ENCODE measurements at regions not wholly inside any gene's neighbourhood (a gene's known extent, or its start where the extent isn't known, plus 50 kb on each side); places are given as distances from the start of the nearest gene placed in this dataset.

GRCh38 chr11:15810525-15810924 is 545.8 kb downstream of the SOX6 start:
- H2AFZ ChIP-seq (ENCODE audit: low read length): no peak overlapping the region
- intact Hi-C loops (cut with micrococcal nuclease): no loop called here
- no peaks in the 10 kb centered on the region for H3K27me3 ChIP-seq (ENCODE audit: low read length)
- H3K9me2 ChIP-seq (replicated peaks; ENCODE audit: low read length): no peaks in the 10 kb centered on the region
- H3K27ac ChIP-seq (ENCODE audit: low read length): no peak overlapping the region
- no peak overlapping the region for H3K4me3 ChIP-seq (ENCODE audit: low read length)
- DNase-seq: no peak
- no peaks in the 10 kb centered on the region for H4K20me1 ChIP-seq (ENCODE audit: low read length)
- H3K4me1 ChIP-seq (ENCODE audit: insufficient read depth, low read length): no peaks in the 10 kb centered on the region
- H3K9me3 ChIP-seq (ENCODE audit: low read length): no peaks in the 10 kb centered on the region
- H3K36me3 ChIP-seq (ENCODE audit: low read depth, low read length): no peaks in the 10 kb centered on the region
- H3K9ac ChIP-seq (ENCODE audit: low read length): no peak overlapping the region
- CTCF ChIA-PET: no interaction called here
- POLR2A ChIA-PET (ENCODE audit: unreplicated experiment): no interaction called here
- TF ChIP-seq EZH2 (IDR thresholded peaks at IDR 0.05; ENCODE audit: low read length, unreplicated experiment): no peak
- TF ChIP-seq, protein P1, sequence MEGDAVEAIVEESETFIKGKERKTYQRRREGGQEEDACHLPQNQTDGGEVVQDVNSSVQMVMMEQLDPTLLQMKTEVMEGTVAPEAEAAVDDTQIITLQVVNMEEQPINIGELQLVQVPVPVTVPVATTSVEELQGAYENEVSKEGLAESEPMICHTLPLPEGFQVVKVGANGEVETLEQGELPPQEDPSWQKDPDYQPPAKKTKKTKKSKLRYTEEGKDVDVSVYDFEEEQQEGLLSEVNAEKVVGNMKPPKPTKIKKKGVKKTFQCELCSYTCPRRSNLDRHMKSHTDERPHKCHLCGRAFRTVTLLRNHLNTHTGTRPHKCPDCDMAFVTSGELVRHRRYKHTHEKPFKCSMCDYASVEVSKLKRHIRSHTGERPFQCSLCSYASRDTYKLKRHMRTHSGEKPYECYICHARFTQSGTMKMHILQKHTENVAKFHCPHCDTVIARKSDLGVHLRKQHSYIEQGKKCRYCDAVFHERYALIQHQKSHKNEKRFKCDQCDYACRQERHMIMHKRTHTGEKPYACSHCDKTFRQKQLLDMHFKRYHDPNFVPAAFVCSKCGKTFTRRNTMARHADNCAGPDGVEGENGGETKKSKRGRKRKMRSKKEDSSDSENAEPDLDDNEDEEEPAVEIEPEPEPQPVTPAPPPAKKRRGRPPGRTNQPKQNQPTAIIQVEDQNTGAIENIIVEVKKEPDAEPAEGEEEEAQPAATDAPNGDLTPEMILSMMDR (conservative IDR thresholded peaks at IDR 0.05; ENCODE audit: low read depth, low read length): no peak
- no peaks in the 10 kb centered on the region for H3F3A ChIP-seq (ENCODE audit: low read length, unreplicated experiment)
- no peak overlapping the region for H3K4me2 ChIP-seq (ENCODE audit: low read length)
- no peak for ATAC-seq
- H3K79me2 ChIP-seq (ENCODE audit: low read length): no peaks in the 10 kb centered on the region
- no TSS peak for BruUV-seq (replicated peaks)

GRCh38 chr11:15815246-15816195 is 540.8 kb downstream of the SOX6 start:
- ATAC-seq: no peak
- ChIA-PET CTCF (no interaction called here), POLR2A (ENCODE audit: unreplicated experiment) (no interaction called here)
- TF ChIP-seq EZH2 (IDR thresholded peaks at IDR 0.05; ENCODE audit: low read length, unreplicated experiment) (no peak), EZH2phosphoT487 (IDR thresholded peaks at IDR 0.05; ENCODE audit: borderline replicate concordance, low read length) (no peak)
- TF ChIP-seq, protein P1 (conservative IDR thresholded peaks at IDR 0.05; ENCODE audit: low read depth, low read length): no peak
- Histone ChIP-seq H3K36me3 (ENCODE audit: low read depth, low read length) (no peaks in the 10 kb centered on the region), H3K4me2 (ENCODE audit: low read length) (no peak overlapping the region), H2AFZ (ENCODE audit: low read length) (no peak overlapping the region), H4K20me1 (ENCODE audit: low read length) (no peaks in the 10 kb centered on the region), H3K9me2 (replicated peaks; ENCODE audit: low read length) (no peaks in the 10 kb centered on the region), H3K79me2 (ENCODE audit: low read length) (no peaks in the 10 kb centered on the region), H3K9ac (ENCODE audit: low read length) (no peak overlapping the region), H3K27ac (ENCODE audit: low read length) (no peak overlapping the region), H3K4me1 (ENCODE audit: insufficient read depth, low read length) (no peaks in the 10 kb centered on the region), H3K4me3 (ENCODE audit: low read length) (no peak overlapping the region), H3F3A (ENCODE audit: low read length, unreplicated experiment) (no peaks in the 10 kb centered on the region), H3K27me3 (ENCODE audit: low read length) (no peaks in the 10 kb centered on the region), H3K9me3 (ENCODE audit: low read length) (no peaks in the 10 kb centered on the region)
- intact Hi-C loops (cut with micrococcal nuclease): no loop called here
- no TSS peak for BruUV-seq (replicated peaks)
- no peak for DNase-seq

DNA sequence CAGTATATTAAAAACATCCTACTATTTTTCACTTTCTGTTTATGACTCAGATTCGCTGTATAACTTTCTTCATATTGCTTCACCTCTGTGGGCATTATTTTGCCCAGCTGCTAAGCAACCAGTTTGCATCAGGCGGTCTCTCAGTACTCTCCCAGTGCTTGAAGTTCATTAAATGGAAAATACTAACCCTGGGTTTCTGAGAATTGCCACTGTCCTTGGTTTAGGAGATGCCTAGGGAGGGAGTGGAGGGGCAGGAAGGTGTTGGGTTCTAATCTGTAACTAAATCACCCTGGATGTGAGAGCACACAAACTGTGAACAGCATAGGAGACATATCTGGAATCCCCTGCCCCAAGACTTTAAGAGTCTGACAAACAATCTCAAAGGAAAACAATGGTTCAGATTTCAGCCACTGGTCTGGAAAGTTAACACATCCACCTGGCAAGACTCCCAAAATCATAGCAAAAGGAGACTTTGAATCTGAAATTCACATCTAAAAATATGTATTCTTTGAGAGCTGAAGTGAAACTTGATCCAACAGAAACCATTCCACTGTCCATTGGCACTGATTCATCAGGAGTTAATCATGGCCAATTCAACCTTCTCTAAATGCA is 540.0 kb downstream of the SOX6 start:
- Histone ChIP-seq H4K20me1 (ENCODE audit: low read length) (no peaks in the 10 kb centered on the region), H3F3A (ENCODE audit: low read length, unreplicated experiment) (no peaks in the 10 kb centered on the region), H3K4me3 (ENCODE audit: low read length) (no peak overlapping the region), H2AFZ (ENCODE audit: low read length) (no peak overlapping the region), H3K9me3 (ENCODE audit: low read length) (no peaks in the 10 kb centered on the region), H3K4me2 (ENCODE audit: low read length) (no peak overlapping the region), H3K27ac (ENCODE audit: low read length) (no peak overlapping the region), H3K9ac (ENCODE audit: low read length) (no peak overlapping the region), H3K9me2 (replicated peaks; ENCODE audit: low read length) (no peaks in the 10 kb centered on the region), H3K36me3 (ENCODE audit: low read depth, low read length) (no peaks in the 10 kb centered on the region), H3K79me2 (ENCODE audit: low read length) (no peaks in the 10 kb centered on the region), H3K4me1 (ENCODE audit: insufficient read depth, low read length) (no peaks in the 10 kb centered on the region), H3K27me3 (ENCODE audit: low read length) (no peaks in the 10 kb centered on the region)
- ATAC-seq: no peak
- TF ChIP-seq, protein P1 (conservative IDR thresholded peaks at IDR 0.05; ENCODE audit: low read depth, low read length): no peak
- no peak for TF ChIP-seq EZH2 (IDR thresholded peaks at IDR 0.05; ENCODE audit: low read length, unreplicated experiment)
- no peak for TF ChIP-seq EZH2phosphoT487 (IDR thresholded peaks at IDR 0.05; ENCODE audit: borderline replicate concordance, low read length)
- CTCF ChIA-PET: no interaction called here
- peak; percentile 15 for DNase-seq
- POLR2A ChIA-PET (ENCODE audit: unreplicated experiment): no interaction called here
- no TSS peak for BruUV-seq (replicated peaks)
- intact Hi-C loops (cut with micrococcal nuclease): no loop called here
